ENCODE measurements at regions not wholly inside any gene's neighbourhood (a gene's known extent, or its start where the extent isn't known, plus 50 kb on each side); places are given as distances from the start of the nearest gene placed in this dataset.

DNA sequence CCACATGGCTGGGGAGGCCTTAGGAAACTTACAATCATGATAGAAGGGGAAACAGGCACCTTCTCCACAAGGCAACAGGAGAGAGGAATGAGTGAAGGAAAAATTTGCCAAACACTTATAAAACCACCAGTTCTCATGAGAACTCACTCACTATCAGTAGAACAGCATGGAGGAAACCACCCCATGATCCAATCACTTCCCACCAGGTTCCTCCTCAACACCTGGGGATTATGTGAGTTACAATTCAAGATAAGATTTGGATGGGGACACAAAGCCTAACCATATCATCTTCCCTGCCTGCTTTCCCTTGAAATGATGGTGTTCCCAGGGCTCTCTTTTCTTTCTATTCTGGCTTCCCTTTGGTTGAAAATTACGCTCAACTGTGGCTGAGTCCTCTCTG is 262.7 kb upstream of the HABP2 start:
- Histone ChIP-seq H2AFZ (ENCODE audit: low read depth, low read length) (no peak overlapping the region), H3K27me3 (ENCODE audit: insufficient read depth, low read length, poor library complexity) (peaks cover 3% of the 10 kb centered on the region), H3K9ac (ENCODE audit: low read depth, low read length) (no peak overlapping the region), H3K4me2 (ENCODE audit: insufficient read depth, low read length) (no peak overlapping the region), H3K9me3 (ENCODE audit: insufficient read depth, low read length, severe bottlenecking) (no peaks in the 10 kb centered on the region), H3K4me3 (ENCODE audit: low read depth in 1 of 2, low read length in 2 of 2) (no peak overlapping the region), H4K20me1 (ENCODE audit: insufficient read depth, low read length) (no peaks in the 10 kb centered on the region), H3K79me2 (ENCODE audit: insufficient read depth, low read length) (no peaks in the 10 kb centered on the region), H3K4me1 (ENCODE audit: insufficient read depth, low read length) (no peaks in the 10 kb centered on the region), H3K36me3 (ENCODE audit: insufficient read depth, low read length) (no peaks in the 10 kb centered on the region), H3K27ac (ENCODE audit: low read length) (no peak overlapping the region)
- TF ChIP-seq, protein P1, sequence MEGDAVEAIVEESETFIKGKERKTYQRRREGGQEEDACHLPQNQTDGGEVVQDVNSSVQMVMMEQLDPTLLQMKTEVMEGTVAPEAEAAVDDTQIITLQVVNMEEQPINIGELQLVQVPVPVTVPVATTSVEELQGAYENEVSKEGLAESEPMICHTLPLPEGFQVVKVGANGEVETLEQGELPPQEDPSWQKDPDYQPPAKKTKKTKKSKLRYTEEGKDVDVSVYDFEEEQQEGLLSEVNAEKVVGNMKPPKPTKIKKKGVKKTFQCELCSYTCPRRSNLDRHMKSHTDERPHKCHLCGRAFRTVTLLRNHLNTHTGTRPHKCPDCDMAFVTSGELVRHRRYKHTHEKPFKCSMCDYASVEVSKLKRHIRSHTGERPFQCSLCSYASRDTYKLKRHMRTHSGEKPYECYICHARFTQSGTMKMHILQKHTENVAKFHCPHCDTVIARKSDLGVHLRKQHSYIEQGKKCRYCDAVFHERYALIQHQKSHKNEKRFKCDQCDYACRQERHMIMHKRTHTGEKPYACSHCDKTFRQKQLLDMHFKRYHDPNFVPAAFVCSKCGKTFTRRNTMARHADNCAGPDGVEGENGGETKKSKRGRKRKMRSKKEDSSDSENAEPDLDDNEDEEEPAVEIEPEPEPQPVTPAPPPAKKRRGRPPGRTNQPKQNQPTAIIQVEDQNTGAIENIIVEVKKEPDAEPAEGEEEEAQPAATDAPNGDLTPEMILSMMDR (IDR thresholded peaks at IDR 0.05; ENCODE audit: borderline replicate concordance, extremely low read depth, low read length, poor library complexity, severe bottlenecking): no peak
- no peak for TF ChIP-seq EZH2 (IDR thresholded peaks at IDR 0.05; ENCODE audit: borderline replicate concordance, low read depth, low read length, severe bottlenecking)
- ATAC-seq (ENCODE audit: insufficient read depth, low read depth) (no peak), DNase-seq (no peak)

DNA sequence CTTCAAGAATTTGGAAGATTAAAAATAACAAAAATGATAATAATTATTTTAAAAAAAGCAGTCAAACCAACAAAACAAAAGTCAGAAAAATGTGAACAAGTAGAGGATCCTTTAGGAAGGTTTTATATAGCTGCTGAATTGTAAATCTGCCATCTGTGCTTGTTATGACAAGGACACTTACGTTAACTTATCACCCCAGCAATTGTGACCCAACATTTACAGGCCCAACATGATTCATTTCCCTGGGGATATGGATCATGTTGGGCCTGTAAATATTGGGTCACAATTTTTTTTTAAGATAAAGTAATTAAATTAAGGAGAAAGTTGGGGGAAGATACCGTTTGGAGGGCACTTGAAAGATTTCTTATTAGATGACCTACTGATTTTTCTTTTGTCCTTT is 261.4 kb upstream of the HABP2 start:
- no peak overlapping the region for H3K27ac ChIP-seq (ENCODE audit: low read length)
- H3K4me3 ChIP-seq (ENCODE audit: low read depth in 1 of 2, low read length in 2 of 2): no peak overlapping the region
- H3K9me3 ChIP-seq (ENCODE audit: insufficient read depth, low read length, severe bottlenecking): no peaks in the 10 kb centered on the region
- ATAC-seq (ENCODE audit: insufficient read depth, low read depth) (no peak), DNase-seq (no peak)
- H3K27me3 ChIP-seq (ENCODE audit: insufficient read depth, low read length, poor library complexity): peaks cover 3% of the 10 kb centered on the region
- no peaks in the 10 kb centered on the region for H3K36me3 ChIP-seq (ENCODE audit: insufficient read depth, low read length)
- H3K79me2 ChIP-seq (ENCODE audit: insufficient read depth, low read length): no peaks in the 10 kb centered on the region
- H3K4me2 ChIP-seq (ENCODE audit: insufficient read depth, low read length): no peak overlapping the region
- no peak for TF ChIP-seq EZH2 (IDR thresholded peaks at IDR 0.05; ENCODE audit: borderline replicate concordance, low read depth, low read length, severe bottlenecking)
- TF ChIP-seq, protein P1 (IDR thresholded peaks at IDR 0.05; ENCODE audit: borderline replicate concordance, extremely low read depth, low read length, poor library complexity, severe bottlenecking): no peak
- no peaks in the 10 kb centered on the region for H3K4me1 ChIP-seq (ENCODE audit: insufficient read depth, low read length)
- no peak overlapping the region for H3K9ac ChIP-seq (ENCODE audit: low read depth, low read length)
- no peaks in the 10 kb centered on the region for H4K20me1 ChIP-seq (ENCODE audit: insufficient read depth, low read length)
- H2AFZ ChIP-seq (ENCODE audit: low read depth, low read length): no peak overlapping the region

DNA sequence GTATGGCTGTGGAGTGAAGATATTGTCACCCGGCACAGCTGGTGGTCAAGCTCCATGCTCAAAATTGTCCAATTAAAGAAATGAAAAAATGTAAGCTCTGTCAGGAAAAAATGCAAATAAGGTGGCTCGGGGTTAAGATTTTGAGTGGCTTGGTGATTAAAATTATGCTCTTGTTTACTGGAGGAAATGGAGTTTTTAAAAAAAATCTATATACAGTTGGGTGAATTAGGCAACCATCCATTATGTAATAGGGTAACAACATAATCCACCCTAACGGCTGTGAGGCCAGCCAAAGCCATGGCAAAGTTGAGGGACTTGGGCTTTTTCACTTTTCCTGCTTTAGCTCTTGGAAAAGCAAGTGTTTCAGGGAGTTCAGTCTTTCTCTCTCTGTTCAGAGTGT is 260.8 kb upstream of the HABP2 start:
- Histone ChIP-seq H3K36me3 (ENCODE audit: insufficient read depth, low read length) (no peaks in the 10 kb centered on the region), H3K9me3 (ENCODE audit: insufficient read depth, low read length, severe bottlenecking) (no peaks in the 10 kb centered on the region), H3K27ac (ENCODE audit: low read length) (no peak overlapping the region), H3K79me2 (ENCODE audit: insufficient read depth, low read length) (no peaks in the 10 kb centered on the region), H3K4me2 (ENCODE audit: insufficient read depth, low read length) (no peak overlapping the region), H3K9ac (ENCODE audit: low read depth, low read length) (no peak overlapping the region), H3K4me3 (ENCODE audit: low read depth in 1 of 2, low read length in 2 of 2) (no peak overlapping the region), H3K4me1 (ENCODE audit: insufficient read depth, low read length) (no peaks in the 10 kb centered on the region), H3K27me3 (ENCODE audit: insufficient read depth, low read length, poor library complexity) (peaks cover 3% of the 10 kb centered on the region), H4K20me1 (ENCODE audit: insufficient read depth, low read length) (no peaks in the 10 kb centered on the region), H2AFZ (ENCODE audit: low read depth, low read length) (no peak overlapping the region)
- no peak for DNase-seq
- TF ChIP-seq, protein P1 (IDR thresholded peaks at IDR 0.05; ENCODE audit: borderline replicate concordance, extremely low read depth, low read length, poor library complexity, severe bottlenecking): no peak
- no peak for TF ChIP-seq EZH2 (IDR thresholded peaks at IDR 0.05; ENCODE audit: borderline replicate concordance, low read depth, low read length, severe bottlenecking)
- ATAC-seq (ENCODE audit: insufficient read depth, low read depth): no peak

DNA sequence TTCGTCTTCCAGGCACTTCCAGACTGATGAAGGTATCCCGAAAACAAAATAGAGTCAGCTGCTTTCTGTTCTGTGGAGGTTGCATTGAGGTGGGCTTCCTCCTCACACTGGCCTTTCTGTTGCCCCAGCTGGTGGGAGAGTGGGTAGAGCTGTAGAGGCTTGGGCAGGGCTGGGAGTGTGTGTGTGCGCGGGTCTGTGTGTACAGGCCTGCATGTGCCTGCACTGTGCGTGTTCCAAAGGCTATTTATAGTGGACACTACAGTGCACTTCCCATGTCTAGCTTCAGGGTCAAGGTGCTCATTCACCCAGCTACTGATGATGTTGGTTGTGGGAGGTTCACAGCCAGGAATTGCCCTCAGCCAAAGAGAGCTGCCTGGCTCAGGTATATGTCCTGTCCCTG is 260.1 kb upstream of the HABP2 start:
- no peak overlapping the region for H3K4me2 ChIP-seq (ENCODE audit: insufficient read depth, low read length)
- TF ChIP-seq EZH2 (IDR thresholded peaks at IDR 0.05; ENCODE audit: borderline replicate concordance, low read depth, low read length, severe bottlenecking): no peak
- TF ChIP-seq, protein P1 (IDR thresholded peaks at IDR 0.05; ENCODE audit: borderline replicate concordance, extremely low read depth, low read length, poor library complexity, severe bottlenecking): no peak
- no peak overlapping the region for H3K4me3 ChIP-seq (ENCODE audit: low read depth in 1 of 2, low read length in 2 of 2)
- H3K27me3 ChIP-seq (ENCODE audit: insufficient read depth, low read length, poor library complexity): peaks cover 3% of the 10 kb centered on the region
- H4K20me1 ChIP-seq (ENCODE audit: insufficient read depth, low read length): no peaks in the 10 kb centered on the region
- H3K36me3 ChIP-seq (ENCODE audit: insufficient read depth, low read length): no peaks in the 10 kb centered on the region
- H2AFZ ChIP-seq (ENCODE audit: low read depth, low read length): no peak overlapping the region
- no peak overlapping the region for H3K27ac ChIP-seq (ENCODE audit: low read length)
- H3K9ac ChIP-seq (ENCODE audit: low read depth, low read length): no peak overlapping the region
- H3K4me1 ChIP-seq (ENCODE audit: insufficient read depth, low read length): no peaks in the 10 kb centered on the region
- no peaks in the 10 kb centered on the region for H3K9me3 ChIP-seq (ENCODE audit: insufficient read depth, low read length, severe bottlenecking)
- DNase-seq (no peak), ATAC-seq (ENCODE audit: insufficient read depth, low read depth) (no peak)
- H3K79me2 ChIP-seq (ENCODE audit: insufficient read depth, low read length): no peaks in the 10 kb centered on the region
